OCI-LY1 (cell line): ENCODE measurements at regions not wholly inside any gene's neighbourhood (a gene's known extent, or its start where the extent isn't known, plus 50 kb on each side); places are given as distances from the start of the nearest gene placed in this dataset.

Source experiments
- H2AFZ ChIP-seq: fragments of 200-600 bp; sonication (generic), shearing (Covaris generic); 2 replicates; pipeline ENCODE4 v1.6.0; 2014; ENCODE audit warnings: antibody characterized with exemption, mild to moderate bottlenecking, low read length
- H3F3A ChIP-seq: fragments of 200-600 bp; sonication (generic), shearing (Covaris generic); 2 replicates; pipeline ENCODE4 v1.6.0; 2014; ENCODE audit warnings: mild to moderate bottlenecking, antibody characterized with exemption, low read length, moderate library complexity; ENCODE audit not compliant: insufficient read depth
- H3K27ac ChIP-seq: fragments of 200-600 bp; sonication (generic); 2 replicates; pipeline ENCODE4 v1.5.1; 2014; ENCODE audit warnings: low read length, mixed run types, mild to moderate bottlenecking, low read depth; ENCODE audit not compliant: poor library complexity, severe bottlenecking
- H3K27me3 ChIP-seq: fragments of 200-600 bp; sonication (generic); 2 replicates; pipeline ENCODE4 v1.6.0; 2014; ENCODE audit warnings: antibody characterized with exemption, mild to moderate bottlenecking, low read length, moderate library complexity; ENCODE audit not compliant: insufficient read depth
- H3K36me3 ChIP-seq: fragments of 200-600 bp; sonication (generic); 2 replicates; pipeline ENCODE4 v1.6.1; 2014; ENCODE audit warnings: mild to moderate bottlenecking, antibody characterized with exemption, low read length, moderate library complexity, mixed read lengths; ENCODE audit not compliant: insufficient read depth
- H3K4me1 ChIP-seq: fragments of 200-600 bp; sonication (generic); 2 replicates; pipeline ENCODE4 v1.5.1; 2014; ENCODE audit warnings: mild to moderate bottlenecking, low read length, moderate library complexity; ENCODE audit not compliant: insufficient read depth, severe bottlenecking
- H3K4me2 ChIP-seq: fragments of 200-600 bp; sonication (generic), shearing (Covaris generic); 2 replicates; pipeline ENCODE4 v1.6.1; 2014; ENCODE audit warnings: low read length
- H3K4me3 ChIP-seq: fragments of 200-600 bp; sonication (generic); 2 replicates; pipeline ENCODE4 v1.5.1; 2014; ENCODE audit warnings: low read length, low read depth, mild to moderate bottlenecking, mixed read lengths; ENCODE audit not compliant: poor library complexity, severe bottlenecking
- H3K79me2 ChIP-seq: fragments of 200-600 bp; shearing (Covaris generic); 2 replicates; pipeline ENCODE4 v1.6.1; 2016; ENCODE audit warnings: mixed run types, low read length, mixed read lengths; ENCODE audit not compliant: insufficient read depth
- H3K9ac ChIP-seq: fragments of 200-600 bp; sonication (generic), shearing (Covaris generic); 2 replicates; pipeline ENCODE4 v1.6.1; 2014; ENCODE audit warnings: mild to moderate bottlenecking, low read length, mixed read lengths
- H3K9me2 ChIP-seq: fragments of 200-600 bp; sonication (generic), shearing (Covaris generic); 2 replicates; pipeline ENCODE4 v1.6.1; 2014; ENCODE audit warnings: low read depth, mild to moderate bottlenecking, low read length, mixed read lengths
- H3K9me3 ChIP-seq: fragments of 200-600 bp; shearing (Covaris generic); 2 replicates; pipeline ENCODE4 v1.6.1; 2014; ENCODE audit warnings: low read length, mixed read lengths
- H4K20me1 ChIP-seq: fragments of 200-600 bp; sonication (generic), shearing (Covaris generic); 2 replicates; pipeline ENCODE4 v1.6.0; 2016; ENCODE audit warnings: mild to moderate bottlenecking, low read length; ENCODE audit not compliant: insufficient read depth
- EZH2 ChIP-seq: fragments of 200-600 bp; sonication (generic), shearing (Covaris generic); IDR thresholded peaks from 2 replicates; pipeline ENCODE4 v1.8.0; 2017; ENCODE audit warnings: borderline replicate concordance, mixed run types, mild to moderate bottlenecking, antibody characterized with exemption, low read length, moderate library complexity, mixed read lengths
- TF ChIP-seq, protein P1 (sequence below): fragments of 200-600 bp; sonication (generic), shearing (Covaris generic); IDR thresholded peaks from 2 replicates; pipeline ENCODE4 v1.5.1; 2017; ENCODE audit warnings: mild to moderate bottlenecking, antibody characterized with exemption, low read length, moderate library complexity, mixed read lengths

GRCh38 chr13:53138376-53139036 is 109.9 kb downstream of the OLFM4 start:
- Histone ChIP-seq H4K20me1 (no peaks in the 10 kb centered on the region), H3K4me3 (no peak overlapping the region), H3K4me1 (no peaks in the 10 kb centered on the region), H3K9me2 (no peaks in the 10 kb centered on the region), H3K9me3 (no peaks in the 10 kb centered on the region), H3K4me2 (no peak overlapping the region), H3K9ac (no peak overlapping the region), H2AFZ (no peak overlapping the region), H3F3A (no peaks in the 10 kb centered on the region), H3K36me3 (no peaks in the 10 kb centered on the region), H3K27ac (no peak overlapping the region), H3K79me2 (no peaks in the 10 kb centered on the region), H3K27me3 (no peaks in the 10 kb centered on the region)
- TF ChIP-seq EZH2, result no peak
- TF ChIP-seq, protein P1, sequence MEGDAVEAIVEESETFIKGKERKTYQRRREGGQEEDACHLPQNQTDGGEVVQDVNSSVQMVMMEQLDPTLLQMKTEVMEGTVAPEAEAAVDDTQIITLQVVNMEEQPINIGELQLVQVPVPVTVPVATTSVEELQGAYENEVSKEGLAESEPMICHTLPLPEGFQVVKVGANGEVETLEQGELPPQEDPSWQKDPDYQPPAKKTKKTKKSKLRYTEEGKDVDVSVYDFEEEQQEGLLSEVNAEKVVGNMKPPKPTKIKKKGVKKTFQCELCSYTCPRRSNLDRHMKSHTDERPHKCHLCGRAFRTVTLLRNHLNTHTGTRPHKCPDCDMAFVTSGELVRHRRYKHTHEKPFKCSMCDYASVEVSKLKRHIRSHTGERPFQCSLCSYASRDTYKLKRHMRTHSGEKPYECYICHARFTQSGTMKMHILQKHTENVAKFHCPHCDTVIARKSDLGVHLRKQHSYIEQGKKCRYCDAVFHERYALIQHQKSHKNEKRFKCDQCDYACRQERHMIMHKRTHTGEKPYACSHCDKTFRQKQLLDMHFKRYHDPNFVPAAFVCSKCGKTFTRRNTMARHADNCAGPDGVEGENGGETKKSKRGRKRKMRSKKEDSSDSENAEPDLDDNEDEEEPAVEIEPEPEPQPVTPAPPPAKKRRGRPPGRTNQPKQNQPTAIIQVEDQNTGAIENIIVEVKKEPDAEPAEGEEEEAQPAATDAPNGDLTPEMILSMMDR, result no peak

- no peak overlapping the region for H3K27ac ChIP-seq
- H3K9me3 ChIP-seq, result no peaks in the 10 kb centered on the region
- no peak overlapping the region for H3K9ac ChIP-seq
- no peak overlapping the region for H3K4me2 ChIP-seq
- TF ChIP-seq, protein P1, result no peak
- no peak for TF ChIP-seq EZH2
- H3K4me1 ChIP-seq, result no peaks in the 10 kb centered on the region
- no peak overlapping the region for H3K4me3 ChIP-seq
- H3K27me3 ChIP-seq, result no peaks in the 10 kb centered on the region
- no peaks in the 10 kb centered on the region for H3K9me2 ChIP-seq
- no peaks in the 10 kb centered on the region for H4K20me1 ChIP-seq
- H2AFZ ChIP-seq, result no peak overlapping the region
- no peaks in the 10 kb centered on the region for H3F3A ChIP-seq
- no peaks in the 10 kb centered on the region for H3K79me2 ChIP-seq
- H3K36me3 ChIP-seq, result no peaks in the 10 kb centered on the region
These were observed 112.7 kb downstream of the OLFM4 start for GRCh38 chr13:53141336-53141735.

DNA sequence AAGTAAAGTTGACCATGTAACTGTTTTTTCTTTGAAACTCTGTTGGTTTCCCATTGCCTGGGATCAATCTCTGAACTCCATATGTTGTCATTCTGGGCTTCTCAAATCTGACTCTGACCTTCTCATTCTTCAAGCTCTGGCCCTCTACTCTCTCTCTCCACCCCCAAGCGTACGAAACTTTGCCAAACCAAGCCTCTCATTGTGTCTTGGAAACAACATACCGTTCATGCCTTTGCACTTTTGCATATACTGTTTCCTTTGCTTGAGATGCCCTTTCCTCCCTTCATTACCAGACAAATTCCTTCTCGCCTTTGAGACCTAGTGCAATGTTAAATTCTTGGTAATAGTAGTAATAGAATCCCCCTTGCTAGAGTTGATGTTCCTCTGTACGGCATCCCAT is 113.7 kb downstream of the OLFM4 start:
- Histone ChIP-seq H3K79me2 (no peaks in the 10 kb centered on the region), H3K9ac (no peak overlapping the region), H3K27ac (no peak overlapping the region), H4K20me1 (no peaks in the 10 kb centered on the region), H3K4me1 (no peaks in the 10 kb centered on the region), H3K4me3 (no peak overlapping the region), H3K9me2 (no peaks in the 10 kb centered on the region), H3K36me3 (no peaks in the 10 kb centered on the region), H3K27me3 (no peaks in the 10 kb centered on the region), H3F3A (no peaks in the 10 kb centered on the region), H2AFZ (no peak overlapping the region), H3K9me3 (no peaks in the 10 kb centered on the region), H3K4me2 (no peak overlapping the region)
- TF ChIP-seq, protein P1, result no peak
- TF ChIP-seq EZH2, result no peak
